ENCODE measurements at regions not wholly inside any gene's neighbourhood (a gene's known extent, or its start where the extent isn't known, plus 50 kb on each side); places are given as distances from the start of the nearest gene placed in this dataset.

GRCh38 chr18:45542043-45542442, 73.2 kb upstream of the SLC14A2 start:
- H3K4me3 ChIP-seq (ENCODE audit: low read depth in 2 of 2, low read length in 1 of 2): no peak overlapping the region
- H3K4me2 ChIP-seq: no peak overlapping the region
- H3K27me3 ChIP-seq (ENCODE audit: insufficient read depth): no peaks in the 10 kb centered on the region
- H3K27ac ChIP-seq (ENCODE audit: low read depth in 2 of 2, low read length in 1 of 2): no peak overlapping the region
- no peak overlapping the region for H2AFZ ChIP-seq (ENCODE audit: low read depth)
- no peaks in the 10 kb centered on the region for H3F3A ChIP-seq (replicated peaks; ENCODE audit: insufficient read depth)
- POLR2A ChIA-PET: no interaction called here
- 61% methylated on average over 5 of the region's 5 CpGs for WGBS (ENCODE audit: low lambda C conversion rate)
- no peak for DNase-seq
- H4K20me1 ChIP-seq (ENCODE audit: insufficient read depth): no peaks in the 10 kb centered on the region
- no peaks in the 10 kb centered on the region for H3K36me3 ChIP-seq (replicated peaks in 1 of 2; ENCODE audit: control insufficient read depth in 1 of 2, insufficient read depth in 2 of 2, low read length in 1 of 2)
- TF ChIP-seq NRF1 (IDR thresholded peaks at IDR 0.05; ENCODE audit: low read depth, low read length) (no peak), ZBTB33 (IDR thresholded peaks at IDR 0.05; ENCODE audit: borderline replicate concordance, low read depth) (no peak), TAF1 (IDR thresholded peaks at IDR 0.05; ENCODE audit: borderline replicate concordance, low read depth, low read length) (no peak), CHD2 (IDR thresholded peaks at IDR 0.05; ENCODE audit: low read length, partially characterized antibody) (no peak), EP300 (IDR thresholded peaks at IDR 0.05; ENCODE audit: borderline replicate concordance in 1 of 2, low read depth in 1 of 2, low read length in 1 of 2) (no peak)
- H3K4me1 ChIP-seq (ENCODE audit: control insufficient read depth in 1 of 2, insufficient read depth in 2 of 2, low read depth in 1 of 2, low read length in 1 of 2): no peaks in the 10 kb centered on the region; a peak in 1 of 4 replicates
- no peaks in the 10 kb centered on the region for H3K9me2 ChIP-seq
- no peaks in the 10 kb centered on the region for H3K9me3 ChIP-seq
- H3K9ac ChIP-seq: no peak overlapping the region
- no peaks in the 10 kb centered on the region for H3K79me2 ChIP-seq (ENCODE audit: insufficient read depth)
- CTCF ChIA-PET: interaction anchor here (1.4 kb wide), 1 partner anchor 10 kb away, joined by 3 read pairs; no protein-coding TSS in a partner anchor

GRCh38 chr18:45547910-45548309, 67.4 kb upstream of the SLC14A2 start:
- CTCF ChIA-PET: no interaction called here
- POLR2A ChIA-PET: no interaction called here
- WGBS (ENCODE audit: low lambda C conversion rate): 70% methylated on average over 4 of the region's 4 CpGs

More at GRCh38 chr18:45547910-45548309, 67.4 kb upstream of the SLC14A2 start:
- no peaks in the 10 kb centered on the region for H3K4me1 ChIP-seq (ENCODE audit: control insufficient read depth in 1 of 2, insufficient read depth in 2 of 2, low read depth in 1 of 2, low read length in 1 of 2)
- H4K20me1 ChIP-seq (ENCODE audit: insufficient read depth): no peaks in the 10 kb centered on the region
- no peak overlapping the region for H3K27ac ChIP-seq (ENCODE audit: low read depth in 2 of 2, low read length in 1 of 2)
- TF ChIP-seq MEF2A (IDR thresholded peaks at IDR 0.05; ENCODE audit: borderline replicate concordance, low read depth) (no peak), FOXM1 (IDR thresholded peaks at IDR 0.05; ENCODE audit: low read depth) (no peak), NFIC (IDR thresholded peaks at IDR 0.05; ENCODE audit: borderline replicate concordance) (no peak), RXRA (IDR thresholded peaks at IDR 0.05; ENCODE audit: borderline replicate concordance, low read depth) (no peak), RFX5 (IDR thresholded peaks at IDR 0.05; ENCODE audit: low read length) (no peak), TCF12 (IDR thresholded peaks at IDR 0.05) (no peak), PBX3 (IDR thresholded peaks at IDR 0.05) (no peak), SMC3 (IDR thresholded peaks at IDR 0.05; ENCODE audit: low read depth, low read length) (no peak), SIN3A (IDR thresholded peaks at IDR 0.05; ENCODE audit: borderline replicate concordance, low read depth, low read length) (no peak), EZH2phosphoT487 (IDR thresholded peaks at IDR 0.05; ENCODE audit: borderline replicate concordance, low read depth) (no peak), REST (IDR thresholded peaks at IDR 0.05; ENCODE audit: low read depth, low read length) (no peak), JUND (IDR thresholded peaks at IDR 0.05) (no peak), GATA2 (CRISPR knock-in tag; IDR thresholded peaks at IDR 0.05) (no peak)
- H3K79me2 ChIP-seq (ENCODE audit: insufficient read depth): no peaks in the 10 kb centered on the region
- no peaks in the 10 kb centered on the region for H3K36me3 ChIP-seq (replicated peaks in 1 of 2; ENCODE audit: control insufficient read depth in 1 of 2, insufficient read depth in 2 of 2, low read length in 1 of 2)
- no peaks in the 10 kb centered on the region for H3K9me3 ChIP-seq
- no peaks in the 10 kb centered on the region for H3F3A ChIP-seq (replicated peaks; ENCODE audit: insufficient read depth)
- H3K9me2 ChIP-seq: no peaks in the 10 kb centered on the region
- H3K9ac ChIP-seq: no peak overlapping the region
- no peak for DNase-seq
- no peaks in the 10 kb centered on the region; the same call in 1 of the 2 replicates for H3K27me3 ChIP-seq (ENCODE audit: insufficient read depth)
- no peak overlapping the region for H3K4me3 ChIP-seq (ENCODE audit: low read depth in 2 of 2, low read length in 1 of 2)
- no peak overlapping the region for H3K4me2 ChIP-seq
- H2AFZ ChIP-seq (ENCODE audit: low read depth): no peak overlapping the region

All from SK-N-SH (cell line).